ENCODE measurements at regions not wholly inside any gene's neighbourhood (a gene's known extent, or its start where the extent isn't known, plus 50 kb on each side); places are given as distances from the start of the nearest gene placed in this dataset.

- WGBS, 2 experiments, result 82 to 83% methylated on average over 9 of the region's 9 CpGs
- Histone ChIP-seq H3K27ac (ENCODE audit: insufficient read depth, low read depth, low read length, poor library complexity, severe bottlenecking) (no peak overlapping the region), H3K4me3 (ENCODE audit: insufficient read depth, low read depth, low read length) (no peak overlapping the region), H3K36me3 (ENCODE audit: control insufficient read depth, insufficient read depth, low read length) (no peaks in the 10 kb centered on the region), H3K4me1 (ENCODE audit: control insufficient read depth, insufficient read depth, low read length) (no peaks in the 10 kb centered on the region), H3K9me3 (ENCODE audit: control insufficient read depth, low read length) (no peaks in the 10 kb centered on the region), H3K27me3 (ENCODE audit: control insufficient read depth, insufficient read depth, low read length, poor library complexity, severe bottlenecking) (no peaks in the 10 kb centered on the region)
Observed at GRCh38 chr13:86757236-86757978, 913.8 kb upstream of the SLITRK5 start.

- H3K4me3 ChIP-seq (ENCODE audit: insufficient read depth, low read depth, low read length), result no peak overlapping the region
- no peaks in the 10 kb centered on the region for H3K36me3 ChIP-seq (ENCODE audit: control insufficient read depth, insufficient read depth, low read length)
- H3K27me3 ChIP-seq (ENCODE audit: control insufficient read depth, insufficient read depth, low read length, poor library complexity, severe bottlenecking), result no peaks in the 10 kb centered on the region
- WGBS, 2 experiments, result 96 to 97% methylated on average over 4 of the region's 4 CpGs
- H3K27ac ChIP-seq (ENCODE audit: insufficient read depth, low read depth, low read length, poor library complexity, severe bottlenecking), result no peak overlapping the region
- H3K9me3 ChIP-seq (ENCODE audit: control insufficient read depth, low read length), result no peaks in the 10 kb centered on the region
- no peaks in the 10 kb centered on the region for H3K4me1 ChIP-seq (ENCODE audit: control insufficient read depth, insufficient read depth, low read length)
Observed at GRCh38 chr13:86758116-86758515, 913.1 kb upstream of the SLITRK5 start.

GRCh38 chr13:86760620-86761019 lies 910.6 kb upstream of the SLITRK5 start:
- no peaks in the 10 kb centered on the region for H3K9me3 ChIP-seq (ENCODE audit: control insufficient read depth, low read length)
- no peak overlapping the region for H3K4me3 ChIP-seq (ENCODE audit: insufficient read depth, low read depth, low read length)
- H3K27ac ChIP-seq (ENCODE audit: insufficient read depth, low read depth, low read length, poor library complexity, severe bottlenecking), result no peak overlapping the region
- no peaks in the 10 kb centered on the region for H3K27me3 ChIP-seq (ENCODE audit: control insufficient read depth, insufficient read depth, low read length, poor library complexity, severe bottlenecking)
- H3K4me1 ChIP-seq (ENCODE audit: control insufficient read depth, insufficient read depth, low read length), result no peaks in the 10 kb centered on the region
- 95 to 98% methylated on average over 5 of the region's 5 CpGs for WGBS, 2 experiments
- no peaks in the 10 kb centered on the region for H3K36me3 ChIP-seq (ENCODE audit: control insufficient read depth, insufficient read depth, low read length)

- Histone ChIP-seq H3K27ac (ENCODE audit: insufficient read depth, low read depth, low read length, poor library complexity, severe bottlenecking) (no peak overlapping the region), H3K36me3 (ENCODE audit: control insufficient read depth, insufficient read depth, low read length) (no peaks in the 10 kb centered on the region), H3K27me3 (ENCODE audit: control insufficient read depth, insufficient read depth, low read length, poor library complexity, severe bottlenecking) (no peaks in the 10 kb centered on the region), H3K9me3 (ENCODE audit: control insufficient read depth, low read length) (no peaks in the 10 kb centered on the region), H3K4me1 (ENCODE audit: control insufficient read depth, insufficient read depth, low read length) (no peaks in the 10 kb centered on the region), H3K4me3 (ENCODE audit: insufficient read depth, low read depth, low read length) (no peak overlapping the region)
- 95% methylated on average over 3 of the region's 3 CpGs for WGBS, 2 experiments
Observed at GRCh38 chr13:86765462-86765861, 905.7 kb upstream of the SLITRK5 start.

- H3K27me3 ChIP-seq (ENCODE audit: control insufficient read depth, insufficient read depth, low read length, poor library complexity, severe bottlenecking), result no peaks in the 10 kb centered on the region
- H3K36me3 ChIP-seq (ENCODE audit: control insufficient read depth, insufficient read depth, low read length), result no peaks in the 10 kb centered on the region
- H3K4me3 ChIP-seq (ENCODE audit: insufficient read depth, low read depth, low read length), result no peak overlapping the region
- 39 to 60% methylated on average over 1 to 2 of the region's 2 CpGs for WGBS, 2 experiments
- H3K4me1 ChIP-seq (ENCODE audit: control insufficient read depth, insufficient read depth, low read length), result no peaks in the 10 kb centered on the region
- H3K9me3 ChIP-seq (ENCODE audit: control insufficient read depth, low read length), result no peaks in the 10 kb centered on the region
- H3K27ac ChIP-seq (ENCODE audit: insufficient read depth, low read depth, low read length, poor library complexity, severe bottlenecking), result no peak overlapping the region
Observed at GRCh38 chr13:86788616-86789015, 882.6 kb upstream of the SLITRK5 start.

GRCh38 chr13:86792153-86792651 lies 879.0 kb upstream of the SLITRK5 start:
- no peak overlapping the region for H3K4me3 ChIP-seq (ENCODE audit: insufficient read depth, low read depth, low read length)

GRCh38 chr13:86795858-86796257 lies 875.3 kb upstream of the SLITRK5 start:
- WGBS, 2 experiments, result 90% methylated on average over 2 of the region's 2 CpGs; no CpG with 5 or more reads in 1 of the 2 experiments
- Histone ChIP-seq H3K27me3 (ENCODE audit: control insufficient read depth, insufficient read depth, low read length, poor library complexity, severe bottlenecking) (no peaks in the 10 kb centered on the region), H3K36me3 (ENCODE audit: control insufficient read depth, insufficient read depth, low read length) (no peaks in the 10 kb centered on the region), H3K4me1 (ENCODE audit: control insufficient read depth, insufficient read depth, low read length) (no peaks in the 10 kb centered on the region), H3K27ac (ENCODE audit: insufficient read depth, low read depth, low read length, poor library complexity, severe bottlenecking) (no peak overlapping the region), H3K4me3 (ENCODE audit: insufficient read depth, low read depth, low read length) (no peak overlapping the region), H3K9me3 (ENCODE audit: control insufficient read depth, low read length) (no peaks in the 10 kb centered on the region)

More at GRCh38 chr13:86792153-86792651, 879.0 kb upstream of the SLITRK5 start:
- 95 to 97% methylated on average over 49 of the region's 49 CpGs for WGBS, 2 experiments
- Histone ChIP-seq H3K27ac (ENCODE audit: insufficient read depth, low read depth, low read length, poor library complexity, severe bottlenecking) (no peak overlapping the region), H3K4me1 (ENCODE audit: control insufficient read depth, insufficient read depth, low read length) (no peaks in the 10 kb centered on the region), H3K36me3 (ENCODE audit: control insufficient read depth, insufficient read depth, low read length) (no peaks in the 10 kb centered on the region), H3K9me3 (ENCODE audit: control insufficient read depth, low read length) (no peaks in the 10 kb centered on the region), H3K27me3 (ENCODE audit: control insufficient read depth, insufficient read depth, low read length, poor library complexity, severe bottlenecking) (no peaks in the 10 kb centered on the region)

GRCh38 chr13:86810361-86810760 lies 860.8 kb upstream of the SLITRK5 start:
- H3K36me3 ChIP-seq (ENCODE audit: control insufficient read depth, insufficient read depth, low read length), result no peaks in the 10 kb centered on the region
- H3K27ac ChIP-seq (ENCODE audit: insufficient read depth, low read depth, low read length, poor library complexity, severe bottlenecking), result peak overlapping the region; percentile 11

GRCh38 chr13:86813198-86813597 lies 858.0 kb upstream of the SLITRK5 start:
- Histone ChIP-seq H3K36me3 (ENCODE audit: control insufficient read depth, insufficient read depth, low read length) (no peaks in the 10 kb centered on the region), H3K27ac (ENCODE audit: insufficient read depth, low read depth, low read length, poor library complexity, severe bottlenecking) (no peak overlapping the region)
- 42 to 65% methylated on average over 1 of the region's 1 CpG for WGBS, 2 experiments

More at GRCh38 chr13:86810361-86810760, 860.8 kb upstream of the SLITRK5 start:
- Histone ChIP-seq H3K9me3 (ENCODE audit: control insufficient read depth, low read length) (no peaks in the 10 kb centered on the region), H3K4me1 (ENCODE audit: control insufficient read depth, insufficient read depth, low read length) (no peaks in the 10 kb centered on the region), H3K27me3 (ENCODE audit: control insufficient read depth, insufficient read depth, low read length, poor library complexity, severe bottlenecking) (no peaks in the 10 kb centered on the region), H3K4me3 (ENCODE audit: insufficient read depth, low read depth, low read length) (no peak overlapping the region)
- 36 to 70% methylated on average over 1 of the region's 1 CpG for WGBS, 2 experiments

GRCh38 chr13:86825410-86825809 lies 845.8 kb upstream of the SLITRK5 start:
- Histone ChIP-seq H3K27me3 (ENCODE audit: control insufficient read depth, insufficient read depth, low read length, poor library complexity, severe bottlenecking) (no peaks in the 10 kb centered on the region), H3K4me3 (ENCODE audit: insufficient read depth, low read depth, low read length) (no peak overlapping the region), H3K27ac (ENCODE audit: insufficient read depth, low read depth, low read length, poor library complexity, severe bottlenecking) (no peak overlapping the region), H3K36me3 (ENCODE audit: control insufficient read depth, insufficient read depth, low read length) (no peaks in the 10 kb centered on the region), H3K9me3 (ENCODE audit: control insufficient read depth, low read length) (no peaks in the 10 kb centered on the region), H3K4me1 (ENCODE audit: control insufficient read depth, insufficient read depth, low read length) (peaks cover 3% of the 10 kb centered on the region)
- 90 to 100% methylated on average over 1 of the region's 1 CpG for WGBS, 2 experiments

More at GRCh38 chr13:86813198-86813597, 858.0 kb upstream of the SLITRK5 start:
- H3K4me1 ChIP-seq (ENCODE audit: control insufficient read depth, insufficient read depth, low read length), result no peaks in the 10 kb centered on the region
- H3K4me3 ChIP-seq (ENCODE audit: insufficient read depth, low read depth, low read length), result no peak overlapping the region
- no peaks in the 10 kb centered on the region for H3K9me3 ChIP-seq (ENCODE audit: control insufficient read depth, low read length)
- H3K27me3 ChIP-seq (ENCODE audit: control insufficient read depth, insufficient read depth, low read length, poor library complexity, severe bottlenecking), result no peaks in the 10 kb centered on the region

Measured in ectodermal cell (in vitro differentiated cells).